ENCODE measurements at regions not wholly inside any gene's neighbourhood (a gene's known extent, or its start where the extent isn't known, plus 50 kb on each side); places are given as distances from the start of the nearest gene placed in this dataset.

DNA sequence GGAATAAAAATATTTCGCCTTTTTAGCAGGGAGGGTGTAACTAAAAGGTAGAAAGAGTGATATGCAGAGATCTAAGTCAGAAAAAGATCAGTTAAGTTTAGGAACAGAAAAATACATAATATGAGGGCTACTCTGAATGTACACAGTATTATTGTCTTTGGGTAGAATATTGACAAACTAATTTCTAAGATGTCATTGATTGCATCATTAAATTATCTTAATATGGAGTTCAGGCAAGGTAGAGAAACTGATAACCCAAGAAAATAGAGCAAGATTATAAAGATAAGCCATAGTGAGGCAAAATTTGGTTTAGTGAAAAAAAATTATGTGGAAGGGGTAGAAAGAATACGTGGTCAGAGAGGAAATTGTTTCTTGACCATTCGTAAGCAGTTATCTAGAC, 629.0 kb upstream of the NXPH2 start:
- no peak overlapping the region for H3K27ac ChIP-seq (ENCODE audit: low read length)
- no peaks in the 10 kb centered on the region for H3K79me2 ChIP-seq (replicated peaks; ENCODE audit: insufficient read depth, low read length)
- no peaks in the 10 kb centered on the region for H3K27me3 ChIP-seq (ENCODE audit: insufficient read depth, low read depth, low read length)
- no peaks in the 10 kb centered on the region for H3K9me2 ChIP-seq (ENCODE audit: insufficient read depth, low read length)
- H3K36me3 ChIP-seq (ENCODE audit: insufficient read depth, low read length): no peaks in the 10 kb centered on the region
- no peaks in the 10 kb centered on the region for H4K20me1 ChIP-seq (ENCODE audit: insufficient read depth)
- H3K9me3 ChIP-seq (ENCODE audit: low read length): no peaks in the 10 kb centered on the region
- no peak overlapping the region for H3K4me2 ChIP-seq (ENCODE audit: low read length)
- H3F3A ChIP-seq (ENCODE audit: insufficient read depth, low read length, poor library complexity, severe bottlenecking): no peaks in the 10 kb centered on the region
- TF ChIP-seq RAD21 (conservative IDR thresholded peaks at IDR 0.05): no peak
- TF ChIP-seq, protein P1, sequence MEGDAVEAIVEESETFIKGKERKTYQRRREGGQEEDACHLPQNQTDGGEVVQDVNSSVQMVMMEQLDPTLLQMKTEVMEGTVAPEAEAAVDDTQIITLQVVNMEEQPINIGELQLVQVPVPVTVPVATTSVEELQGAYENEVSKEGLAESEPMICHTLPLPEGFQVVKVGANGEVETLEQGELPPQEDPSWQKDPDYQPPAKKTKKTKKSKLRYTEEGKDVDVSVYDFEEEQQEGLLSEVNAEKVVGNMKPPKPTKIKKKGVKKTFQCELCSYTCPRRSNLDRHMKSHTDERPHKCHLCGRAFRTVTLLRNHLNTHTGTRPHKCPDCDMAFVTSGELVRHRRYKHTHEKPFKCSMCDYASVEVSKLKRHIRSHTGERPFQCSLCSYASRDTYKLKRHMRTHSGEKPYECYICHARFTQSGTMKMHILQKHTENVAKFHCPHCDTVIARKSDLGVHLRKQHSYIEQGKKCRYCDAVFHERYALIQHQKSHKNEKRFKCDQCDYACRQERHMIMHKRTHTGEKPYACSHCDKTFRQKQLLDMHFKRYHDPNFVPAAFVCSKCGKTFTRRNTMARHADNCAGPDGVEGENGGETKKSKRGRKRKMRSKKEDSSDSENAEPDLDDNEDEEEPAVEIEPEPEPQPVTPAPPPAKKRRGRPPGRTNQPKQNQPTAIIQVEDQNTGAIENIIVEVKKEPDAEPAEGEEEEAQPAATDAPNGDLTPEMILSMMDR (IDR thresholded peaks at IDR 0.05; ENCODE audit: poor library complexity, severe bottlenecking): no peak
- no peak for TF ChIP-seq EP300 (conservative IDR thresholded peaks at IDR 0.05; ENCODE audit: poor library complexity, severe bottlenecking)
- TF ChIP-seq, protein P2, sequence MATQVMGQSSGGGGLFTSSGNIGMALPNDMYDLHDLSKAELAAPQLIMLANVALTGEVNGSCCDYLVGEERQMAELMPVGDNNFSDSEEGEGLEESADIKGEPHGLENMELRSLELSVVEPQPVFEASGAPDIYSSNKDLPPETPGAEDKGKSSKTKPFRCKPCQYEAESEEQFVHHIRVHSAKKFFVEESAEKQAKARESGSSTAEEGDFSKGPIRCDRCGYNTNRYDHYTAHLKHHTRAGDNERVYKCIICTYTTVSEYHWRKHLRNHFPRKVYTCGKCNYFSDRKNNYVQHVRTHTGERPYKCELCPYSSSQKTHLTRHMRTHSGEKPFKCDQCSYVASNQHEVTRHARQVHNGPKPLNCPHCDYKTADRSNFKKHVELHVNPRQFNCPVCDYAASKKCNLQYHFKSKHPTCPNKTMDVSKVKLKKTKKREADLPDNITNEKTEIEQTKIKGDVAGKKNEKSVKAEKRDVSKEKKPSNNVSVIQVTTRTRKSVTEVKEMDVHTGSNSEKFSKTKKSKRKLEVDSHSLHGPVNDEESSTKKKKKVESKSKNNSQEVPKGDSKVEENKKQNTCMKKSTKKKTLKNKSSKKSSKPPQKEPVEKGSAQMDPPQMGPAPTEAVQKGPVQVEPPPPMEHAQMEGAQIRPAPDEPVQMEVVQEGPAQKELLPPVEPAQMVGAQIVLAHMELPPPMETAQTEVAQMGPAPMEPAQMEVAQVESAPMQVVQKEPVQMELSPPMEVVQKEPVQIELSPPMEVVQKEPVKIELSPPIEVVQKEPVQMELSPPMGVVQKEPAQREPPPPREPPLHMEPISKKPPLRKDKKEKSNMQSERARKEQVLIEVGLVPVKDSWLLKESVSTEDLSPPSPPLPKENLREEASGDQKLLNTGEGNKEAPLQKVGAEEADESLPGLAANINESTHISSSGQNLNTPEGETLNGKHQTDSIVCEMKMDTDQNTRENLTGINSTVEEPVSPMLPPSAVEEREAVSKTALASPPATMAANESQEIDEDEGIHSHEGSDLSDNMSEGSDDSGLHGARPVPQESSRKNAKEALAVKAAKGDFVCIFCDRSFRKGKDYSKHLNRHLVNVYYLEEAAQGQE (IDR thresholded peaks at IDR 0.05; ENCODE audit: borderline replicate concordance): no peak
- no peak for TF ChIP-seq TAF1 (IDR thresholded peaks at IDR 0.05; ENCODE audit: low read depth)
- no peak for TF ChIP-seq EZH2 (IDR thresholded peaks at IDR 0.05; ENCODE audit: borderline replicate concordance, insufficient read depth, low read length, poor library complexity, severe bottlenecking)
- TF ChIP-seq POLR2AphosphoS5 (IDR thresholded peaks at IDR 0.05): no peak
- TF ChIP-seq MXI1 (conservative IDR thresholded peaks at IDR 0.05; ENCODE audit: poor library complexity, severe bottlenecking): no peak
- no peak overlapping the region for H3K9ac ChIP-seq (ENCODE audit: low read length)
- H3K4me3 ChIP-seq (ENCODE audit: low read length): no peak overlapping the region
- H2AFZ ChIP-seq (ENCODE audit: low read depth, low read length): no peak overlapping the region

DNA sequence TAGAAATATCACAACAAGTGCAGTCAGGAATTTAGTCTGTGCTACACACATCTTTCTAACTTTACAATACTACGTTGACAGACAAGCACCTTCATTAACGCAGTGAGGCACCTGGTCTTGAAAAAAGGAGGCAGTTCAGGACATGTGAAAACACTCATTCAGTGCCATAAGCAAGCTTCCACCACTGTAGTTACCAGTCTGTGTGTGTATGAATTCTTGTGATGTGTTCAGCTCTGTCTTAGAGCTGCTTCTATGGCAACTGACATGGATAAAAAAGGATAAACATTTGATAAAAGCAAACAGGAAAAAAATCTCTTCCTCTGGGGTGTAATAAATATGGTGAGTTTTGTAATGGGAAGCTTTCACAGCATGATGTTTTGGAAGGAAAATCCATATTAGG, 623.8 kb upstream of the NXPH2 start:
- Histone ChIP-seq H3K4me3 (ENCODE audit: low read length) (no peak overlapping the region), H3K27me3 (ENCODE audit: insufficient read depth, low read depth, low read length) (no peaks in the 10 kb centered on the region), H2AFZ (ENCODE audit: low read depth, low read length) (no peak overlapping the region), H3K36me3 (ENCODE audit: insufficient read depth, low read length) (no peaks in the 10 kb centered on the region), H3K9me3 (ENCODE audit: low read length) (no peaks in the 10 kb centered on the region), H3K9ac (ENCODE audit: low read length) (no peak overlapping the region), H3K9me2 (ENCODE audit: insufficient read depth, low read length) (no peaks in the 10 kb centered on the region), H3K27ac (ENCODE audit: low read length) (peak overlapping the region; percentile 6), H4K20me1 (ENCODE audit: insufficient read depth) (no peaks in the 10 kb centered on the region), H3K4me2 (ENCODE audit: low read length) (no peak overlapping the region), H3F3A (ENCODE audit: insufficient read depth, low read length, poor library complexity, severe bottlenecking) (no peaks in the 10 kb centered on the region), H3K79me2 (replicated peaks; ENCODE audit: insufficient read depth, low read length) (no peaks in the 10 kb centered on the region)
- TF ChIP-seq POLR2AphosphoS5 (IDR thresholded peaks at IDR 0.05) (peak; percentile 44), EP300 (conservative IDR thresholded peaks at IDR 0.05; ENCODE audit: poor library complexity, severe bottlenecking) (peak; percentile 15)
- TF ChIP-seq, protein P1 (IDR thresholded peaks at IDR 0.05; ENCODE audit: poor library complexity, severe bottlenecking): no peak
